CD4-positive, alpha-beta T cell (primary cell): ENCODE measurements at regions not wholly inside any gene's neighbourhood (a gene's known extent, or its start where the extent isn't known, plus 50 kb on each side); places are given as distances from the start of the nearest gene placed in this dataset.

Source experiments
- ATAC-seq: fragments of 200-7000 bp; cut with Tn5 transposase; one replicate; pipeline ENCODE4 v1.10.0; 2022; ENCODE audit warnings: mild to moderate bottlenecking; ENCODE audit not compliant: poor library complexity
- CTCF ChIA-PET: fragments of 350-600 bp; sonication (Branson Sonifier 250); formaldehyde crosslinking; loops from one replicate; lab custom pipeline; 2021; ENCODE audit warnings: antibody characterized with exemption, inconsistent platforms; lab: Charles Lee
- POLR2A ChIA-PET: fragments of 350-600 bp; sonication (Branson Sonifier 250); formaldehyde crosslinking; loops from one replicate; lab custom pipeline; 2021; ENCODE audit warnings: antibody characterized with exemption, inconsistent platforms; lab: Charles Lee
- DNase-seq, 14 experiments: peaks; one replicate each; pipeline ENCODE4 v3.0.0-alpha.2; 2013 to 2020; ENCODE audit warnings: mixed read lengths in 2 of 14
- H3K27ac ChIP-seq, 2 donors: one replicate each; pipeline versions ENCODE4 v1.5.1 to v1.7.0; 2013; ENCODE audit warnings: low read length in 2 of 2, low read depth in 1 of 2, mild to moderate bottlenecking in 1 of 2
- H3K27me3 ChIP-seq, 2 experiments: 1 replicate in 1 of 2; 2 replicates in 1 of 2; pipeline versions ENCODE4 v1.6.1 to v1.7.0; 2013; ENCODE audit warnings: low read length in 2 of 2, control low read depth in 1 of 2, mild to moderate bottlenecking in 1 of 2, moderate library complexity in 1 of 2; ENCODE audit not compliant: insufficient read depth in 2 of 2, control insufficient read depth in 1 of 2
- H3K36me3 ChIP-seq: one replicate; pipeline ENCODE4 v1.6.1; 2013; ENCODE audit warnings: low read length, control low read depth; ENCODE audit not compliant: insufficient read depth
- H3K4me1 ChIP-seq: one replicate; pipeline ENCODE4 v1.6.1; 2013; ENCODE audit warnings: low read length, control low read depth; ENCODE audit not compliant: insufficient read depth
- H3K4me3 ChIP-seq: one replicate; pipeline ENCODE4 v1.5.1; 2013; ENCODE audit warnings: mild to moderate bottlenecking, low read length, moderate library complexity
- H3K9me3 ChIP-seq, 2 experiments: 1 replicate in 1 of 2; 2 replicates in 1 of 2; pipeline versions ENCODE4 v1.6.1 to v1.7.0; 2013; ENCODE audit warnings: low read length in 2 of 2, mild to moderate bottlenecking in 2 of 2, control low read depth in 1 of 2, moderate library complexity in 1 of 2; ENCODE audit not compliant: control insufficient read depth in 1 of 2, insufficient read depth in 1 of 2
- H3K27ac Mint-ChIP-seq: one replicate; pipeline ENCODE4 v1.8.0; 2020; ENCODE audit warnings: mixed read lengths
- H3K27me3 Mint-ChIP-seq: one replicate; pipeline ENCODE4 v1.8.0; 2021; ENCODE audit warnings: mixed read lengths
- H3K36me3 Mint-ChIP-seq: one replicate; pipeline ENCODE4 v1.8.0; 2021; ENCODE audit warnings: low read depth, mixed read lengths
- H3K4me1 Mint-ChIP-seq: one replicate; pipeline ENCODE4 v1.8.0; 2021; ENCODE audit warnings: low read depth, mixed read lengths
- H3K4me3 Mint-ChIP-seq: one replicate; pipeline ENCODE4 v1.8.0; 2020; ENCODE audit warnings: mild to moderate bottlenecking, mixed read lengths
- H3K9me3 Mint-ChIP-seq: one replicate; pipeline ENCODE4 v1.8.0; 2020; ENCODE audit warnings: mixed read lengths
- intact Hi-C, 2 experiments: fragments of 100-400 bp; cut with DNase I in 1 of 2; cut with micrococcal nuclease in 1 of 2; formaldehyde crosslinking; loops; one replicate each; pipeline versions ENCODE4 v1.15.1 to v1.9.0; 2023 to 2025; cut with DNase I, micrococcal nuclease
- TF ChIP-seq, protein P1 (sequence below): fragments of 200-600 bp; IDR thresholded peaks from one replicate; pipeline ENCODE4 v1.8.0; 2022; ENCODE audit warnings: antibody characterized with exemption, mild to moderate bottlenecking

DNA sequence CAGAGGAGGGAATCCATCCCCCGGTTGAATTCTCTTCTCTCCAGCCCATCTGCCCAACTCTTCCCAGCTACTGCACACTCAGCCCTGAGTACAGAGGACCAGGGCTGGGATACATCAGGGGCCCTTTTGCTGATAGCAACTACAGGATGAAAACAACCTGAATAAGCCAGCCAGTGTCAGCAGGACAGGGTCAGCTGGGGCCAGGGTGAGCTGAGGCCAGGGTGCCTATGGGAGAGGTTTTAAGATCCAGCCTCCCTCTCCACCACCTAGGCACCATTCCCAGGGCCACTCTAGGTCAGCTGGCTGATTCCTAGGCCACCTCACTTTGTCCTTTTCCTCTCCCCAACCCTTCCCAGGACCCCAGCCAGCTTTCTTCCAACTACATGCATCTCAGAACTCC, 83.8 kb downstream of the MRPL46 start:
- H3K27me3 ChIP-seq: peaks cover 0 to 7% of the 10 kb centered on the region in 2 experiments

DNA sequence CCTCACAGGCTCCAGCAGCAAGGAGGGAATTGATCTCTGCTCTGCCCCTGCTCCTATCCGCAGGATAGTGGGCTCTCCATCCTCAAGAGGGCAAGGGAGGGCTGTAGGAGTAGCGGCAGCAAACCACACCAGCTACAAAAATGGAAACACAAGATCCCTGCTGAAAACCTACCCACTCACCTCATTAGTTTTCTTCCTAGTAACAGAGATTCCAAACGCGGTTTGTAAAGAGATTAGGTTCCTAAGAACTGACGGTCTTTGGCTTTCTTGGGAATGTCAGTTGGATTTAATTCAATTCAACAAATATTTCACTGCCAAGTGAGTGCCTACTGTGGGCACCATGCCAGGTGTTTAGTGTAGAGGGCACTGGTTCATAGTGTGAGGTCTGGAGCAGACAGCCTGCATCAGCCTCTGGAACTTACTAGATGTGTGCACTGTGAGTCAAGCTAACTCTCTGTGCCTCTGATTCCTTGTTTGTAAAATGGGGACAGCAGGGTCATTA, 84.7 kb downstream of the MRPL46 start:
- peaks cover 0 to 7% of the 10 kb centered on the region in 2 experiments for H3K27me3 ChIP-seq
- TF ChIP-seq, protein P1, sequence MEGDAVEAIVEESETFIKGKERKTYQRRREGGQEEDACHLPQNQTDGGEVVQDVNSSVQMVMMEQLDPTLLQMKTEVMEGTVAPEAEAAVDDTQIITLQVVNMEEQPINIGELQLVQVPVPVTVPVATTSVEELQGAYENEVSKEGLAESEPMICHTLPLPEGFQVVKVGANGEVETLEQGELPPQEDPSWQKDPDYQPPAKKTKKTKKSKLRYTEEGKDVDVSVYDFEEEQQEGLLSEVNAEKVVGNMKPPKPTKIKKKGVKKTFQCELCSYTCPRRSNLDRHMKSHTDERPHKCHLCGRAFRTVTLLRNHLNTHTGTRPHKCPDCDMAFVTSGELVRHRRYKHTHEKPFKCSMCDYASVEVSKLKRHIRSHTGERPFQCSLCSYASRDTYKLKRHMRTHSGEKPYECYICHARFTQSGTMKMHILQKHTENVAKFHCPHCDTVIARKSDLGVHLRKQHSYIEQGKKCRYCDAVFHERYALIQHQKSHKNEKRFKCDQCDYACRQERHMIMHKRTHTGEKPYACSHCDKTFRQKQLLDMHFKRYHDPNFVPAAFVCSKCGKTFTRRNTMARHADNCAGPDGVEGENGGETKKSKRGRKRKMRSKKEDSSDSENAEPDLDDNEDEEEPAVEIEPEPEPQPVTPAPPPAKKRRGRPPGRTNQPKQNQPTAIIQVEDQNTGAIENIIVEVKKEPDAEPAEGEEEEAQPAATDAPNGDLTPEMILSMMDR: no peak
- Mint-ChIP-seq H3K4me3 (no peak overlapping the region), H3K27me3 (peaks cover 10% of the 10 kb centered on the region), H3K27ac (no peak overlapping the region), H3K4me1 (no peaks in the 10 kb centered on the region), H3K36me3 (no peaks in the 10 kb centered on the region), H3K9me3 (no peaks in the 10 kb centered on the region)
- H3K4me3 ChIP-seq: no peak overlapping the region
- no peak overlapping the region for H3K27ac ChIP-seq
- ChIA-PET POLR2A (no interaction called here), CTCF (no interaction called here)
- ATAC-seq (no peak), DNase-seq (no peak)
- no peaks in the 10 kb centered on the region for H3K36me3 ChIP-seq
- H3K4me1 ChIP-seq: no peaks in the 10 kb centered on the region
- H3K9me3 ChIP-seq: no peaks in the 10 kb centered on the region
- intact Hi-C loops: no loop called here

More for the DNA sequence above, 83.8 kb downstream of the MRPL46 start:
- TF ChIP-seq, protein P1: no peak
- intact Hi-C loops: no loop called here
- DNase-seq (no peak), ATAC-seq (no peak)
- ChIA-PET POLR2A (no interaction called here), CTCF (no interaction called here)
- no peaks in the 10 kb centered on the region for H3K36me3 ChIP-seq
- no peaks in the 10 kb centered on the region for H3K4me1 ChIP-seq
- no peaks in the 10 kb centered on the region for H3K4me1 Mint-ChIP-seq
- no peaks in the 10 kb centered on the region for H3K9me3 ChIP-seq
- peaks cover 10% of the 10 kb centered on the region for H3K27me3 Mint-ChIP-seq
- no peak overlapping the region for H3K4me3 Mint-ChIP-seq
- no peak overlapping the region for H3K4me3 ChIP-seq
- no peak overlapping the region for H3K27ac ChIP-seq
- no peaks in the 10 kb centered on the region for H3K9me3 Mint-ChIP-seq
- no peak overlapping the region for H3K27ac Mint-ChIP-seq
- no peaks in the 10 kb centered on the region for H3K36me3 Mint-ChIP-seq

DNA sequence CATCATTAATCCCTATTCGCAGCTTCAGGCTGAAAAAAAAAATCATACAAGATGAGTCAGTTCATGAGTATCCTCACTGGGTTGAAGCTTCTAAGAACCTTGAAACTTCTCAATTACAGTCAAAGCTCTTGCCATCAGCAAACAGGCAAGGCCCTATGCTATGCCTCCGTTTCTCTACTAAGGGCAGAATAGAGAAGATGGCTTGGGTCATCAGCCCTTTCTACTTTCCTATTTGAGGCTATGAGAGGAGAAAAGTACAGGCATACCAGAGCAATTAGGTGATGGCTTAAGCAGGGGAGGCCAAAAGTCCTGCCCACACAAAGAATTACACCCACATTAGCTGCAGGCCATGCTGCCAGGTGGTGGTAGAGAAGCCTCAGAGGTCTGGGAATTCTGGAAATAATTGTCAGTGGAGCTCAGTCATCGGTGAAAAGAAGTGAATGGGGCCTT, 89.0 kb downstream of the MRPL46 start:
- Mint-ChIP-seq H3K4me3 (no peak overlapping the region), H3K9me3 (no peaks in the 10 kb centered on the region), H3K27ac (no peak overlapping the region), H3K4me1 (no peaks in the 10 kb centered on the region), H3K36me3 (no peaks in the 10 kb centered on the region), H3K27me3 (peaks cover 14% of the 10 kb centered on the region)
- intact Hi-C loops: no loop called here
- DNase-seq (no peak), ATAC-seq (no peak)
- ChIA-PET CTCF (no interaction called here), POLR2A (no interaction called here)
- Histone ChIP-seq H3K4me3 (no peak overlapping the region), H3K36me3 (no peaks in the 10 kb centered on the region), H3K27me3 (peaks cover 0 to 12% of the 10 kb centered on the region in 2 experiments), H3K27ac (no peak overlapping the region), H3K9me3 (no peaks in the 10 kb centered on the region), H3K4me1 (no peaks in the 10 kb centered on the region)
- TF ChIP-seq, protein P1: no peak
